Stimulated activated CD8-positive, alpha-beta memory T cell treated with anti-CD3 and anti-CD28 coated beads, Interleukin-15, amount 100 ng/mL, for 48 hours (primary cell): ENCODE measurements at regions not wholly inside any gene's neighbourhood (a gene's known extent, or its start where the extent isn't known, plus 50 kb on each side); places are given as distances from the start of the nearest gene placed in this dataset.

Experiments
- DNase-seq, 2 donors: peaks; one replicate each; pipeline ENCODE4 v3.0.0-alpha.2; 2020; ENCODE audit warnings: low read depth in 2 of 2

DNA sequence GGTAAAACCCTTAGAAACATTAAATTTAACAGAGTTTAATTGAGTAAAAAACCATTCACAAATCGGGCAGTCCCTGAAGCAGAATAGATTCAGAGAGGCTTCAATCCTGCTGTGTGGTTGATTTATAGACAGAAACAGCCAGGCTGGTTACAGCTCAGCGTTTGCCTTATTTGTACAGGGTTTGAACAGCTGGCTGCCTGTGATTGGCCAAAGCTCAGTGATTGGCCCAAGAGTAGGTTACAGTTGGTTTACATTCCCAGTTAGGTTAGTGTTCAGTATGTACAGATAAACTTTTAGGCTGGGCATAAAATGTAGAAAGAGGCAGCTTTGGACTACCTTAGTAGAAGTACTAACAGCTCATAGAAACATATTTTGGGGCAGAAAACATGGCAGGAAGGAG lies 210.4 kb upstream of the ELAC2 start:
- no peak for DNase-seq

DNA sequence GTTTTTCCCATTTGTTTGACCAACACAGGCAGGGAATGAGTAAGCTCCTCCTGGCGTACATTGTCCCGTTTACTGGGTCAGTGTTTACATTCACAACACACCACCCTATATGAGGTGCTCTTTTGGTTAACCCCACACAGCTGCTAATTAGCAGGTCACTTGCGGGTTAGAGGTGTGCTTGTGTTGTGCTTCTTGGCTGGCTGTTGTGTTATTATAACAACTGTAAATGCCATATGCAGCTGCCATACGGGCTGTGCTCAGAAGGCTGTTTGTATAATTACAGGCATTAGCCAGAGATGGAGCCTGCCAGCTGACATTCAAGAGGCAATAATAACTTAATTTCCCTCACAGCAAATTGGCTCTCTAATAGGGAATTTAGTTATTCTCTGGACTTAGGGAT lies 205.1 kb upstream of the ELAC2 start:
- no peak for DNase-seq

DNA sequence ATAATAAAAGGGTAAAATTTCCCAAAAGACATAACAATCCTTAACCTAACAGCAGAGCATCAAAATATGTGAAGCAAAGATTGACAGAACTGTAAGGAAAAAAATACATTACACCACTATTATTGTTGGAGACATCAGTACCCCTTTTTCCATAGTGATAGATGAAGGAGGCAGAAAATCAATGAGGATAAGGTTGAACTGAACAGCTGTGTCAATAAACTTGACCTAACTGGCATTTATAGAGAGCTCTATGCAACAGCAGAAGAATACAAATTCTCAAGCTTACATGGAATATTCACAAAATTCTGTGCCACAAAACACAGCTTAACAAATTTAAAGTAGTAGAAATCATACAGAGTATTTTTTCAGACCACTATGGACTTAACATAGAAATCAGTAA lies 195.0 kb upstream of the ELAC2 start:
- DNase-seq, result no peak

DNA sequence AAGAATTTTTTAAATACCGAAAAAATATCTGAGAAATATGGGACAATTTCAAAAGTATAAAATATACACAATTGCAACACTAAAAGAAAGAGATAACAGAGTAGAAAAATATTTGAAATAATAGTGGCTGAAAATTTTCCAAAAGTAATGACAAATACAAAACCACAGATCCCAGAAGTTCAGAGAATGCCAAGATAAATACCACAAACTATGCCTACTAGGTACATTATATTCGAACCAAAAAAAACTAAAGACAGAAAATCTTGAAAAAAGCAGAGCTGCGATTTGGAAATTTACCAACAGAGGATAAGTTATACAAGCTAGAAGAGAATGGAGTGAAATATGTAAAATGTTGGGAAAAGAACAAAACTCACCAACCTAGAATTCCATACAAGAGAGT lies 191.3 kb upstream of the ELAC2 start:
- no peak for DNase-seq

DNA sequence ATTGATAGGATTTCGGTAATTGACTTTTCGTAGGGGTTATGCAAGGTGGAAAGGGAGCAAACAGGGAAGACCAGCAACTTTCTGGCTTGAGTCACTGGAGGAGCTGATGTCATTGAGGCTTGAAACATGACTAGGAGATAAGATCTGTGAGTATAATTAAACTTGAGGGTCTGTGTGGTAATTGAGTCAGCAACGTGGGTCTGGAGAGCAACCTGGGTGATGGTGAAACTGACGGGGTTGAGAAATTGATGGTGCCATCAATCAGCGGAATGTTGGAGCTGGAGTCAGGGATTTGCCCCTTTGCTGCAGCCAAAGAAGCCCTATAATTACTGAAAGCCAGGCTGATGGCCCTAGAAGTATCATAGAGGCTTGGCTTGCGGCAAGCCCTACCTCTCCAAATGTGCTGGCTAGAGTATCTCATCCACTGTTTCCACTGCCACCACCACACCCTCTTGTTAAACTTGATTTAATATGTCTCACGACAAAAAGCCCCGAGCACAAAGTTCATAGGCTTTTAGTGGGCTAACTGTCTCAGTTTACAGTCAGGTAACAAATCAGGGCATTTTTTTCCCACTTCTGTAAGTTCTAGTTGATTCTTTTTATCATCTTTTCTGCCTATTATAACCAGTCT lies 186.9 kb upstream of the ELAC2 start:
- DNase-seq, result no peak

DNA sequence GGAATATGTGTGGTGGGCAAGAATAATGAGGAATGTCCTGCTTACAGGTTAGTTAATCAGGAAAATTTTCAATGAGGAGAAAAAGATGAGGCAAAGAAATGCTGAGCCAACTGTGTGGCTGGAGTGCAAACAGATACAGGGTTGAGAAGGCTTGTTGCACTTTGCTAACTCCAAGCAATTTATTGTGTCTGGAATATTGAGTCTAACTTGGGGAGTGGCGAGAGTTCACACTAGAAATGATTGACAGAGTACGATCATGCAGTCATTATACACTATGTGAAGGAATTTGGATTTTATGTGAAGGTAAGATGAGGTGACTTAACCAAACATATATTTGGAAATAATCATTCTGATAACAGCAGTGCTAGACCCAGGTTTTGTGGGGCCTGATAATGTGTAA lies 185.0 kb upstream of the ELAC2 start:
- no peak for DNase-seq

DNA sequence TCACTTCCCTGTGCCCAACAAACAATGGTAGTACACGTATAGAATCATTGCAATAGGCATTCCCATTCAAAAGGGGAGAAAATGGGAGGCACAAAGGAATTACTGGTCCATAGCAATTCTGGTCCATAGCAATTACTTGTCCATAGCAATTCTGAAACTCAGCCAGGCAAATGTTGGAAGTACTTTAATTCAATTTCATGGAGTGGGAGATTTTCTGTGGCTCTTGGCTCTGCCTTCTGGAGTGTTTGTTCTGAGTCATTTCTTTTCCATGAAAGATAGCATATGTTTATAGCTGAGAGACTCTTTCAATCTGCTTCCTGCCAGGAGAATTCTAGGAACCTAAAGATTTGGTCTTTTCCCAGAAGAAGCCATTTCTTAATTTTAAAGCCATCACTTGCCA lies 182.8 kb upstream of the ELAC2 start:
- no peak for DNase-seq

DNA sequence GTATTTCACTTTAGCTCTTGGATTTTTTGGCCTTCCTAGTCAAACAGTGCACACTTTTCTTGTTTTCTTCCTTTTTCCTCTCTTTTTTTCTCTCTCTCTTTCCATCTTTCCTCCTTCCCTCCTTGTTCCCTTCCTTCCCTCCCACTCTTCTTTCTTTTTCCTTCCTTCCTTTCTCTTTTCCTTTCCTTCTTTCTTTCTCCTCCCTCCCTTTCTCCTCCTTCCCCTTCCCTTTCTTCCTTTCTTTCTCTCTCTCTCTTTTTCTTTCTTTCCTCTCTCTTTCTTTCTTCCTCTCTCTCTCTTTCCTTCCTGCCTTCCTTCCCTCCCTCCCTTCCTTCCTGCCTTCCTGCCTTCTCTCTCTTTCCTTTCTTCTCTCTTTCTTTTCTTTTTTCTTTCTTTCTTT lies 181.6 kb upstream of the ELAC2 start:
- no peak for DNase-seq

DNA sequence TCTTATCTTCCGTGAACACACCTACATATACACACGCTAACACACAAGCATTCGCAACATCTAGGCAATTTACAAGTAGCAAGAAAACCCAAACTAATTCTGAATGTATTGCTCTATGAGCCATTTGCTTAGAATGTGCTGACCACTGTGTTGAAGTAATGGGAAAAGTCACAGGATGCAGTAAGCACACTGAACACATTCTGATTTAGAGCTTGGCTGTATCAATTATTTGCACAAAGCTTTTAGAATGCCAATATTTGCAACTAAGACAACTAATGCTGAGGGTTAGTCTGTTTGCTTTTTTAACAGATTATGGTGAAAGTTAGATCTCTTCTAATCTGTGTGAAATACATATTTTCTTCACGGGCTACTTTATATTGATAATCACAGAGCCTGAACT lies 179.8 kb upstream of the ELAC2 start:
- no peak for DNase-seq

DNA sequence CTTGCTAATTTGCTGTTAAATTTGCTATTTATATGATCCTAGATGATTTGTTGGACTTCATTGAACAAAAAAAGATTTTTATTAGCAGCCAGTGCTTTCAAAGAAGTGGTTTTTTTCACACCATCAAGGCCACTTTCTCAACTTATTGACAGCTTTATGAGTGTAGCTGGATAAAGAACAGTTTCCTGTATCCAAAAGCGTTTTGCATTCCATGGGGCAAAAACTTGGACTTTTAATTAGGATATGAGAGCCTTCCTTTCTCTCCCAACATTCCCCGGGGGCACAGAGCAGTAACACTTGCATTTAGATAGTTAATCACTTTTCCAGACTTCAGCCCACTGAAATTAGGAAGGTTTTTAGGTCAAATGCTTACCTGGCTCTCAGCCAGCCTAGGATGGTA lies 177.1 kb upstream of the ELAC2 start:
- DNase-seq, result no peak

DNA sequence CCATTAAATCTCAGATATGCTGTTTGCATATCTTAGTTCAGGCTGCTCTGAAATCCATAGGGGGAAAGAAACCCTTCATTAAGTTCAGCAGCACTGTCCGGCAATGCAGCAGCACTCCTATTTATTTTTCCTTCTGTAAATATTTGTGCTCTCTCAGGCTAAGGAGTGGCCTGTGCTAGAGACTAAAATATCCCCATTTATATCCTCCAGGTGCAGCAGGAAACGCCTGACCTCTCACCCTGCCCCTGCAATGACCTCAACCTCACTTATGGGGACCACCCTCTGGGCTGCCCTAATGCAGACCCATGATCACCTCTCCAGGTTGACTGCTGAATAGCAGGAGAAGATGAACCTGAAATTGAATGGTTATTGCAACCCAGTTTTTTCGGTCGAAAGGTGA lies 165.0 kb upstream of the ELAC2 start:
- no peak for DNase-seq

DNA sequence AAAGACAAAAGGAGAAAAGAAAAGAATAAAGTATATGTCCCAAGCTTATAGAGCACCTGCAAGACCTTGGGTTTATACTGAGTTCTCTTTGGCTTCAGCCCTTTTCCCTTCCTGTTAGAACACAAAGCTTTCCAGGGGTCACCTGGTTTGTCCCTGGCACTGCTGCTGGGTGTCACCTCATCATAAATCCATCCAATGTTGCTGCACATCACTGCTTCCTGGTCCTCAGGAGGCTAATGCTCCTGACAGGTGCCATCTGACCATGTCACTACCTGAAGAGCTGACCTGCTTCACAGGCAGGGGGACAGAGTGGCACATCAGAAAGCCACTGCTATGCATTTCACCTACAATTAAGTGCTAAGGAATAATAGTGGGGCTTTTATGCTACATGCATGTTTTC lies 164.6 kb upstream of the ELAC2 start:
- no peak for DNase-seq

DNA sequence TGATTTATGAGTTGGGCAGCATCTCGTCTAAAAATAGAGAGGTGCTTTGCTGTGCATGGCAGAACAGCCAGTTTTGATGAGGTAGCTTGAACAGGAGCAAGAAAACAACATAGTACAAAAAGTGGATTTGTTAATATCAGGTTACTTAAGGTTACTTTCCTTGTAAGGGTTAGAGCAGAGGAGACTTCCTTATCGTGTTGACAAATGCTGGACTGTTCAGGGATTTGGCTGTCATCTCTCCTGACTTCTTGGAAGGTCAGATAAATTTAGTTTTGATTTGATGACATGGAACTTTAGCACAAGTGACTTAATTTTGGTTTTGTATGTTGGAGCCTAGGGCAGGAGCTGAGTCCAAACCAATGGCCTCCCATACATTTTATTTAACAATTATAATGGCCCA lies 163.9 kb upstream of the ELAC2 start:
- DNase-seq, result no peak

DNA sequence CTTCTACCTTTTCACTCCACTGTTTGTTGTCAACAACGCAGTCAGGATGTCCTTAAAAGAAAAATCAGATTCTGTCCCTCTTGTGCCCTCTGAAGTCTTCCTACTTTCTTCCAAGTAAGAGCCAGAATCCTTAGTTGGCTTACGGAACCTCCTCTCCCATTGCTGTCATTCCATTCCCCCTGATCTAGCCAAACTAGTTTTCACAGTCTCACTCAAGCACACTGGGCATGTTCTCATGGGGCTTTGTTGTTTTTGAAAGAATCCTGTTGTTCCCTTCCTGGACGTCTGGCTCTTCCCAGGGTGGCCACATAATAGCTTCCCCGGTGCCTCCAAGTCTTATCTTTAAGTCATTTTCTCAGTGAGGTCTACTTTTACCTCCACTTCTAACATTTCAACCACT lies 158.6 kb upstream of the ELAC2 start:
- DNase-seq, result no peak

DNA sequence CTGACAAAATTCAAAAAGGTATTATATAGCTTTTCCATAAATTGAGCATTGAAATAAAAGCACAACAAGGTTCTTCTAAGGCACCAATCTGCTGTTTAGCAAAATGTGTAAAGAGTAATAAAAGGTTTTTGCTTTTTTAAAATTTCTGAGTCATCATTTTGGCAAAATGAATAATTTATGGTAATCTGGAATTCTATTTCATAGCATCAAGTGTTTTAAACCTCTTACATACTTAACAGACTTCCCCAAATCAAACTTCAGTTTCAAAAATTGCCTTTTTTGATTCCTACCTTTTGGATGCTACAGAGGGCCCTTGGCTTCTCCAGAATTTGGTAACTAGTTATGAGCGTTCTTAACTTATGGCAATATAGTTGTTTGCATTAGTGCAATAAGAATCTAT lies 154.0 kb upstream of the ELAC2 start:
- no peak for DNase-seq

DNA sequence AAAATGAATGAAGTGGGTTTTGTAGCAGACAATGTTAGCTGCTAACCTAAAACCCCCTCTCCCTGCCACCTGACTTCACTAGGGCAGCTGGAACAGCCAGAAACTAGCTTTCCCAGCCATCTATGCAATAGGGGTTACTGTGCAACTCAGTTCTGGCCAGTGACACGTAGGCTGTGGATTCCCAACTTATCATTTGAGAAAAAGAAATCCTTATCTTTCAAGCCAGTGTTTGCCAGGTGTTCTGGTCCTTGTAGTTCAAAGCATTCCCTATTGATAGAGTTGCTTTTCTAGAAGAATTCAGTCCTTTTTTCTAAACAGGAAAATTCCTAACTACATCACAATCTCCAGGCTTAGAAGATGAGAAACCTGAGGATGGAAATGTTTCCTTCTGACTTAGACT lies 144.5 kb upstream of the ELAC2 start:
- no peak for DNase-seq

DNA sequence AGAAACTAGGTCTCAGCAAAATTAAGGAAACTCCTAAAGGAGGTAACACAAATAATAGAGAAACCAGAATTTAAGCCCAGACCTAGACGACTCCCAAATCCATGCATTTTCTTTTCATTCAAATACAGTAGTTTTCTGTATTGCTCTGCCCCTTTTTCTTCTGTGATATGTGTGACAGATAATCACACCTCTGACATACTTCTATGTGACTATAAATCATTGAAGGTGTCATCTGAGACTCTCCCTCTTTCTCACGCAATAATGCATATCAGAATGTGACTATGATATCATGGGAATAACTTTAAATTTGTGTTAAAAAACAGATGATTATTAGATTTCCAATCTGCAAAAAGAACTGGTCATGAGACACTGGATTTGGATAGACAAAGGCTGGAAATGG lies 143.0 kb upstream of the ELAC2 start:
- DNase-seq, result no peak

DNA sequence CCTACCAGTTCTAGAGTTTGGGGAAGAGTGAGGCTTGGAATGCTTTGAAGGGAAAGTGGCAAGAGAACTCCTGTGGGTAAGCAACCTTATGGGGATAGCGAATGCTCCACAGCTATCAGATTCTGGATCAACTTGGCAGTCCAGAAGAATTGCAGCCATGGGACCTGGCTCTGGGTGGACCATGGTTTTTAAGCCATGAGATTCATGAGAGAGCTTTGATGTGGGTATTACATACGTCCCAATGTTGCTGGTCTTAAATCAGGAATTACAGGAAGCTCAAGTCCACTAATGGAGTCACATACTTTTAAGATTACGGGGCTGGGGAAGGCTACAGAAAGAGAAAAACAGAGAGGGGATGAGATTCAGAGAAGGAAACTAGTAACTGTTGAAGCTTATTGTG lies 142.5 kb upstream of the ELAC2 start:
- DNase-seq, result no peak

DNA sequence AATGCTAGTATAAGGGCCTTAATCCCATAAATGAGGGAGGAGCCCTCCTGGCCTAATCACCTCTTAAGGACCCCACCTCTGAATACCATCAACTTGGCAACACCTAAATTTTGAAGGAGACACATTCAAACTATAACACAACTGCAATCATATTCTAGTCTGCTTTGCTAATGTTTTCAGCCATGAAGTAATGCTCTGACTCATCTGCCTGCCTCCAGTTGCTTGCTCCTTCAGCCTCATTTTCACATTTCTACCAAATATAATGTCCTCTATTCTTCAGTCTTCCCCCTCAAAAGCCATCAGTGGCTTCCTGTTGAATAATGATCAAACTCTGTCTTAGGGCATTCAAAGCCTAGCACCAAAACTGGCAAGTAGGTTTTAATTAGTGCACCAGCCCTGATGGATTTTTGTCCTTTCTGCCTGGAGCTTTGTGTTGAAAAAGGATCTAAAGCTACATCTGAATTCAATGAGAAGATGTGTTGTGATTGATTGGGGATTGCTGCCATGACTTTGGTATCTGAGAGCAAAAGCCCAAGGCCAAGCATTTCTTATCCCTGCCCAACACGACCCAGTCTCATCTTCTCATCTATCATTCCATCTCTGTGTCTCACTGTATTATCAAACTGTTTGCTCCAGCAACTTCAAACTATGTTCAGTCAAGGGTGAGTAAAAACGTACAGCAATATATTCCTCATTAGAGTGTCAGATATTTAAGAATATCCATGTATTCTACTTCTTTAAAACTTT lies 140.8 kb upstream of the ELAC2 start:
- DNase-seq, result no peak

DNA sequence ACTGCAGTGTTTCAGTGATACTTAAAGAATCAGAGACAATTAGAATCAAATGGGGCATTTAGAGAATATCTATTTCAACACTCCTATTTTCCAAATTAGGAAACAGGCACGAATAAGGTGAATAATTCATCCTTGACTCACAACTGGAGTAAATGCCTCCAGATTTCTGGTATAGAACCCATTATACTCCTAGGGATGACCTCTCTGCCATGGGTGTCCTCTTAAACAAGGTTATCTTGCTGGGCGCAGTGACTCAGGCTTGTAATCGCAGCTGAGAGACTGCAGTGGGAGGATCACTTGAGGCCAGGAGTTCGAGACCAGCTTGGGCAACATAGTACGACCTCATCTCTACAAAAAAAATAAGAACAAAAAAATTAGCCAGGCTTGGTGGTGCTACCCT lies 139.8 kb upstream of the ELAC2 start:
- DNase-seq, result no peak

DNA sequence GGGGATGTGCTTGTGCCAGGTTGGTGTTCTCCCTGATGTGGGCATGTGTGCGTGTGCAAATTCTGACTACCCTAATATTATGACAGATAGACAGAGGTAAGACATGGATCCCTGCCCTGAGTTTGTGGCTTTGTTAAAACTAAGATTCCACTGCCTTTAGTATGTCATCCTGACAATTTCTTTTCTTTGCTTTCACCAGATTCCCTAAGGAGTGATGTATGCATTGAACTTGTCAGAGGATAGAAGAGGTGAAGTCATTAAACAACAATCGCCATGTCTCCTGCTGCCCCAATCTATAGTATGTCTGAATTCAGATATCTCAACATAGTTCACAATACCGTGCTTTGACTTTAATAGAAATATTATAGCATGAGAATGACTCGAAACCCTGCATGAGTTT lies 137.1 kb upstream of the ELAC2 start:
- no peak for DNase-seq

DNA sequence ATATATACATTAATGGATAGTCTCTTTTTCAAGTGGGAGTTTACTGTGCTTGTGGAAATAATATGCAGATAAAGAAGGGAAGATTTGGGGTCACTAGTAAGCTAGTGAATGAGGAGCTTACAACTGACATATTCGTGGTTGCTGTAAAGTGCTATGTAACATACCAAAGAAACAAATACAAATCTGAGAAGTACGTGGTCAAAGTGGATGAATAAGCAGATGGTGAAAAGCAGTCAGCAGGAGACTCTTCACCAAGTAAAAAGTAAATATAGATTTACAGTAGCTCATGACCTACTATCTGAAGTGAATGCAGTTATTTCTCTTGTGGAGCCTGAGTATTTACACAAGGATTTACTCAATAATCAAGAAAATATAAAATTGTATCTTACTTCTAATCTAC lies 136.6 kb upstream of the ELAC2 start:
- DNase-seq, result no peak

DNA sequence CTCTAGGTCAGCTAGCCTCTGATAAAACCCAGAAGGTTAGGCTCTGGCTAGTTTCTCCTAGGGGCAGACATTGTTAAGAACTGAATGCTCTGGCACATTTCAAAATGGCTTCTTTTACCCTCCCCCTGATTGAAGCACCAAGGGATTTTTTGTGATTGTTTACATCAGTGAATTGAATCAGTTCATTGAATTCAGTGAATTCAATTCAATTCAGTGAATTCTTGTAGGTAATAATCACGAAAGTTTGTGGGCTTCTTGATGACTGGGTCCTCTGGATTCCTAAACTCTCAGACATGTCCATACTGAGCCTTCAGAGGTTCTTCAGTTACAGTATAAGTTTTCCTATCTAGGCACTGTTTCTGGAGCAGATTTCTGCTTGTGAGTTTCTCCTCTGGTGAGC lies 135.2 kb upstream of the ELAC2 start:
- DNase-seq, result no peak

DNA sequence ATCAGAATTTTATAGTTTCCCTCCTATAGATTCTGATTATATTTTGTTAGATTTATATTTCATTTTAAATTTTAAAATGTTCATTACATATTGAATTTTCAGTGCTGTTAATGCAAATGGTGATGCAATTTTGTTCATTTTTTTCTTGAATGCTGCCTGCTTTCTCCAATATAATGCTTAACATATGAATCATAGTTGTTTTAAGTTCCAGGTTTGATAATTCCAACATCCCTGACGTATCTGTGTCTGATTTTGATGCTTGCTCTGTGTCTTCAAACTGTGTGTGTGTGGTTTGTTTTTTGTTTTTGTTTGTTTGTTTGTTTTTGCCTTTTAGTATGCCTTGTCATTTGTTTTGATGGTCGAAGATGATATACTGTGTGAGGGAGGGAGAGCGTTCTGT lies 134.7 kb upstream of the ELAC2 start:
- DNase-seq, result no peak
